CD4-positive, alpha-beta T cell treated with Interleukin-1 beta for 1 hour (primary cell): ENCODE measurements at regions not wholly inside any gene's neighbourhood (a gene's known extent, or its start where the extent isn't known, plus 50 kb on each side); places are given as distances from the start of the nearest gene placed in this dataset.

ENCODE experiments used
- DNase-seq, 2 donors: peaks; one replicate each; pipeline ENCODE4 v3.0.0-alpha.2; 2020 to 2022

DNA sequence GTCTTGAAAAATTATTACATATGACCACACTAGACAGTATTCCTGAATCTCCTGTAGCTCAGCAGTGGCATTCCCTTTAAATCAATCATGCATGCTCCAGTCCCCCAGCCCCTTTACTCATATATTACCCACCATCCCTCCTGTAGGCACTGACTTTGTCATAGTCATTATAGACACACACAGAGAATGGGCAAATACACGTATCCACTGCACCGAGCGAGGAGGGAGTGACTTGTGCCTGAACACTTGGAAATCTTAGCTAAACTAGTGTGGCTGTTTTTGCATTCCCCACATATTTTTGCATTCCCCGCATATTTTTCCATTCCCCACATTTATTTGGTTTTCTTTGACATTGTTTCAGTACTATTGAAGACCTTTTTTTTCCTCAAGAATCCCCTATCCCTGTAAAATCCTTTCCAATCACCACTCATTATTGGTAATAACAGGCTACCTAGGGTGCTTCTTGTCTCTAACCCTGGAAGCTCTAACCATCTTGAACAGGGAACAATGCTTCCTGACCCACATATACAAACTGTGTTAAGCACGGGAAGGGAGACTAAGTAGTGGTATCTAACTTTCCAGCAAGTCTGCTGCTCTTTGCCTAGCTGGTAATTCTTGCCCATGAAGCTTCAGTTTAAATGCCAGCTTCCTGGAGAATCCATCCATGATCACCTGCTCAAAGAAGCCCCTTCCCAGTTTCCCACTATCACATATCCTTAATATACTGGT lies 534.4 kb upstream of the CAMK1G start:
- no peak for DNase-seq

DNA sequence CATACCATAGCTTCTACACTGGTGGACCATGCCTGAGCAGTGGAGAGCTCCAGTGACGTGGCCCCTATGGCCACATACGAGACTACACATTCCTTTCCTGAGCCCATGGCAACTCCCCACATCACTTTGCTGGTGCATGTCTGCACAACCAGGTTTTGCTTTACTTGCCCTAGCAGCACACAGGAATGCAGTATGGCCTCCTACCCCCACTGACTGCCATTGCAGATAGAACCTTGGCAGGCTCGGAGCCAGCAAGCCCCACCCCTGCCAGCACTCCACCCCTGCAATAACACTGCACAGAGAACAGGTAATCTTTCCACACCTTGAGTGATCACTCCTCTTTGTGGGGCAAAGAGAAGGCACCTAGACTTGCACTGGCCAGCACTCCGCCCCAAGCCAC lies 531.9 kb upstream of the CAMK1G start:
- DNase-seq = no peak

DNA sequence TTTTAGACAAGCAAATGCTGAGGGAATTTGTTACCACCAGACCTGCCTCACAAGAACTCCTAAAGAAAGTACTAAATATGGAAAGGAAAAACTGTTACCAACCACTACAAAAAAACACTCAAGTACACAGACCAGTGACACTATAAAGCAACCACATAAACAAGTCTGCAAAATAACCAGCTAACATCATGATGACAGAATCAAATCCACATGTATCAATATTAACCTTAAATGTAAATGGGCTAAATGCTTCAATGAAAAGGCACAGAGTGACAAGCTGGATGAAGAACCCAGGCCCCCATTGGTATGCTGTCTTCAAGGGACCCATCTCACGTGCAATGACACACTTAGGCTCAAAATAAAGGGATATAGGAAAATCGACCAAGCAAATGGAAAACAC lies 529.9 kb upstream of the CAMK1G start:
- DNase-seq = no peak

DNA sequence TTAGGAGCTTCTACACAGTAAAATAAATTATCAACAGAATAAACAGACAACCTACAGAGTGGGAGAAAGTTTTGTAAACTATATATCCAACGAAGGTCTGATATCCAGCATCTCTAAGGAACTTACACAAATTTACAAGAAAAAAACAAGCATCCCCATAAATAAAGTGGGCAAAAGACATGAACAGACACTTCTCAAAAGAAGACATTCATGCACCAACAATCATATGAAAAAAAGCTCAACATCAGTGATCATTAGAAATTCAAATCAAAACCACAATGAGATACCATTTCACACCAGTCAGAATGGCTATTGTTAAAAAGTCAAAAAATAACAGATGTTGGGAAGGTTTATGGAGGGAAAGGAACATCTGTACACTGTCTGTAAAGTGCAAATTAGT lies 526.4 kb upstream of the CAMK1G start:
- DNase-seq = no peak

DNA sequence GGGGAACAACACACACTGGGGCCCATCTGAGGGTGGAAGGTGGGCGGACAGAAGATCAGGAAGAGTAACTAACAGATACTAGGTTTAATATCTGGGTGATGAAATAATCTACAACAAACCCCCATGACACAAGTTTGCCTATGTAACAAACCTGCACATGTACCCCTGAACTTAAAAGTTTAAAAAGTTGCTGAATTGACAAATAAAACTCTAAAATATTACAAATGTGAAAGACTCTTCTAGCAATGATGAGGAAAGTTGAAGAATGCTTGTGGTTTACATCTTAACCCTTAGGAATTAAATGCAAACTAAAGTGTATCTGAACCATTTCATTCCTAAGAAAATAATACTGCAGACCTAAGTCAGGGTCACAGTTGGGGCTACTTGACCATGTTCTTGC lies 525.6 kb upstream of the CAMK1G start:
- DNase-seq = no peak

DNA sequence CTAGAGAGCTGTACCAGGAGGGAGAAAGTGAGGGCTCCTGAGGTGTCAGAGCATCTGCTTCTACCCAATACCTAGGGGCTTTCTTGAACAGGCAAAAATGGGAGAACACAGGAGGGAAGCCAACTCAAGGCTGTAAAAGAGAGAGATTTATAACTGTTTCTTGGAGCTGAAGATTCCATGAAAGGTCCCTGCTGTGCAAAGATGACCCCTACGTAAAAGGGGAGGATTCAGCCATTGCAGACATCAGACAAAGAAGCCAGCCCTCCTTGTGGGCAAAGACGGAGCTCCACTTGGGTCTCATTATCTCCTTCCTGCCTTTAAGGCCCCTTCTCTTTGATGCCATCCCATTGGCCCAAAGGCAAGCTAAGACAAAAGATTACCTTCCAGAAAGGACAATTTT lies 524.1 kb upstream of the CAMK1G start:
- no peak for DNase-seq

DNA sequence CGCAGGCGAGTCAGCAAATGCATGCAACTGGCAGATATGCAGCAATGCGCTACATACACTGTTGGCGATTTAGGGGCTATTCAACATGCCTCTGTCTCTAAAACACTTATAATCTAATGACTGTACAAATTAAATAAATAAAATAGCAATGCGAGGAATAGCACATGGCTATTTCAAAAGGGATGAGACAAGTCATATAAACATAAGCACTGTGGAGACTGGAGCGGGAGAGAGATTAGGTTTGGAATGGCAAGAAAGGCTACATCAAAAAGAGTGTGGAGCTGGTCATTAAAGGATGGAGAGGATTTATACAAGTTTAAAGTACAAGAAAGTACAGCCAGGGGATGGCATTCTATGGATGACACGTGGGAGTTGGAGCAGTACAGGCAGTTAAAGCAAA lies 523.5 kb upstream of the CAMK1G start:
- DNase-seq = no peak

DNA sequence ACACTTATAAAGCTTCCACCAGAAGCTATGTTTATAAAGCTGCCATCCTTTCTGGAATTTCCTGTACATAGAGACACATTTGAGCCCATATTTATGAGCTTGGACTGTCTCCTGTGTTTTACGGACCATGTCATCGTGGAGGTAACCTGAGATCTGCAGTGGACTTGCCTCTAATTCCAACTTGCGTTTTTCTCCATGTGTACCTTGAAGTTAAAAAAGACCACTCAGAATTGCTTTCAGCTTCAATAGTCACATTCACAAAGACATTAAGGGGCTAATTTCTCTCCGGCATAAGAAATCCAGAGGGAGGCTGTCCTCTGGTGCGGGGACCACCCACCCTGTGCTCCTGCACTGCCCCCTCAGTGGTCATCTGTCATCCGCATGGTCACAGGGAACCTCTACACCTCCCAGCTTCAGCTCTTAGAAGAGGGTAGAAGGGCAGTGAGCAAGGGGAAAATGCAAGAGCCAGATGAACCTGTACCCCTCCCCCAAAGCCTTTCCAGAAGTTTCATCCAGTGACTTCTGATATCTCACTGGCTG lies 521.4 kb upstream of the CAMK1G start:
- DNase-seq = no peak

DNA sequence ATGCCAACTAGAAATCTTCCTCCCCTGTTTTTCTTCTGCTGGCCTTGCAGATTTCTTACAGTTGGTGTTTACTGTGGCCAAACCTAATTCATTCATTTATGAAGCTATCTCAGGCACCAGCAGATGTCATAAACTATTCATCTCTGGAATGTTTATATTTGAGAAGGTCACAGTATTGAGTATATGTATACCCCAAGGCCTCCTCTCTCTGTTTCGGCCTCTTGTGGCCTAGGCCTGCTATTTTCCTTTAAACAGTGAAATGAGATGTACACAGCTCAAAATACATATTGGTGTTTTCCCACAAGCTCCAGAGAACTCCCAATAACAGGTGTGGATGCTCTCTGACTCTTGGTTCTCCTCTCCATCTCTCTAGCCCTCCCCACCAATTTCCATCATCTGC lies 520.7 kb upstream of the CAMK1G start:
- no peak for DNase-seq

DNA sequence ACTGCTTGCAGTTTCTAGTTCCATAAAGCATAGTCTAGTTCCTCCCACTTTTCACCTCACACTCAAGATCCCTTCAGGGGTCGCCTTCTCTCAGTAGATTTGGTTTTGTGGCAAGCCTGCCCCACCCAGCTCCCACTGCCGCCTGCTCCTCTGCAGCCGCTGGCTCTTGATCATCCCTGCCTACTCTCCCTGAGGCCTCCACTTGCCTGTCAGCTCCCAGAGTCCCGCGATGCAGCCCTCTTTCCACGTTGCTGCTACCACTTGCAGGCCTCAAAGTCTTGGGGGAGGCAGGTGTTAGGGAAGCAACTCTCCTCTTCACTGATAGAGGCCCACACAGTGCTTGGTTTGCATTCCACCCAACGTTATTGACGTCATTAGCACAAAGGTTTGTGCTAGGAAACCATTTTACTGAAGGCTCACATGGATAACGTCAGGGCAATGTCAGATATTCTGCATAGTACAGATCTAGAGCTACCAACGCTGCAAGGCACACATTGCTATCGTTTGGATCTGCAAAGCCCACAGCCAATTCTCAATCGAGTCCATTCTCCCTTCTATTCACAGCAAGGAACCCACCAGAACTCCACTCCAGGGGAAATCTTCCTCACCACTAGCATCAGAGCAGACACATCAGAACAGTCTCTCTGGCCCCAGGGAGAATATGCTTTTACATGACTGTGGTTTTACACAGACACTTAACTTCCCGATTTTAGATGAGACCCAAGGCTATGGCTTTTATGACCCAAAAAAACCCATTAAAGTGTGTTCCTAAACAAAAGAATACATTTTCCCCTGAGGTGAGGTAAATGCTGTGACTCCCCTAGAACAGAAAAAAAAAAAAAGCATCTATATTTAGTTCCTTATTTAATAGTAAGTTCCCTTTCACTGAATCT lies 519.5 kb upstream of the CAMK1G start:
- DNase-seq = no peak

DNA sequence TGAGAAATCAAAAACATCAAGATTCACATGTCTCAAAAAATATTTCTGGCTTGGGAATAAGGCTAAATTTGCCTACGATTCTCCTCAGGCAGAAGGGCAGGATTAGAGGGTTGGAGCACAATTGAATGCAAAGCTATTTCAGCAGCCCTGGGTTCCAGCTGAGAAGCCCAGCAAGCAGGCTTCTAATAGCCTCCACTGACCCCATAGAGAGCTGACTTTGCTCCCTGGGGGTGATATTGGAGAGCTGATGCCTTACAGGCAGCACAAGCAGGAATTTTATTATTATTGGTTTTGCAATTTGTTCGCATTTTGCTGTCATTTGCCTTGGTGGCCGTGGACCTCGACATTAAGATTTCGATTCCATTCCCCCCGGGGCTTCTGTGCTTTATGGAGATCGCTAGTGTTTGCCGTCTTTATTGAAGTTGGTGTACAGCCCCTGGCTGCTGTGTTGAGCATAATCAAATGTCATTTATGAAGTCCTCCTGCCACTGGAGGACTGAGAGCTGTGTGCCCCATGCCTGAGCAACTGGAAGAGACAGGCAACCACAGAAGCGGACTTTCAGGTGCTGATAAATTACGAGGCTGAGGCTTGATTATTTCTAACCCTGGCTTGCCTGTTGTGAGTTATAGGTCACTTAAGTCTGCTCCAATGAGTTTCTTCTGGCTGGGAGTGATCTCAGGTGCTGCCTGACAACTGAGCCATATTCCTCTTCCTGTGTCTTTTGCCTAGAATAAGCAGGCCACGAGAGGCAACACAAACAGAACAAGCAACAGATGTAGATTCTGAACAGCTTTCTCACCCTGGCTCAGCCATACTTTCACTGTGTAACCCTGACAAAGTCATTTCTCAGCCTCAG lies 518.4 kb upstream of the CAMK1G start:
- no peak for DNase-seq

DNA sequence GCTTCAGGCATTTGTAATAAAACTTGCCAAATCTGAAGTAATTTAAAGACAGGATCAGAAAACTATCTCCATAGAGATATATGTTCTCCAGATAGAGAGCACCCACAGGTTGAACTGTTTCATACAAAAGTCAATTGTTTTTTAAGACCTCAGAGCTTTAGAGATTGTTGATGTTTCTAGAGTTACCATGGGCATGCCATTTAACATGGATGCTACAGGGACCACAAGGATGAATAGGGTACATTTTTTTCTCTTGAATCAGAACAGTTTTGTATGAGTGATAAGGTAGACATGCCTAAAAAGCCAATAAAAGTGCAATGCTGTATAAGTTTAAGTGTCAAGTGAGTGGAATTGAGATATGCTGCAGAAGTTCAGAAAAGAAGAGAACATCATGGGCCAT lies 511.0 kb upstream of the CAMK1G start:
- no peak for DNase-seq

DNA sequence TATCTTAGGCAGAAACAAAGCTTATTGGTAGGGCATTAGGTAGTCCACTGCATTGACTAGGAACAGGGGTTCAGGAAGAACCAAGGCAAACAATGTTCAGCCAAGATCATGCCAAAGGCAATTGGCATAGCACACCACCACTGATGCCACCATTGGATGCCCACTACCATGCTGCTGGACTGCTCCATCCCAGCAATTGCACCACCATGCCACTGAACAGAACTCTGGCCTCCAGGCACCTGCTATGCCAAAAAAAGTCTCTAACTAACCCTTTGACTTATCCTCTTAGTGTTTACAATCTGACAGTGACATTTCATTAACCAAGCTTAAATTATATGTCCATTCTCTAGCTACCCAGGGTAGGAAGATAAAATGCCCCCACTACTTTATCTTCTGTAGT lies 509.6 kb upstream of the CAMK1G start:
- no peak for DNase-seq

DNA sequence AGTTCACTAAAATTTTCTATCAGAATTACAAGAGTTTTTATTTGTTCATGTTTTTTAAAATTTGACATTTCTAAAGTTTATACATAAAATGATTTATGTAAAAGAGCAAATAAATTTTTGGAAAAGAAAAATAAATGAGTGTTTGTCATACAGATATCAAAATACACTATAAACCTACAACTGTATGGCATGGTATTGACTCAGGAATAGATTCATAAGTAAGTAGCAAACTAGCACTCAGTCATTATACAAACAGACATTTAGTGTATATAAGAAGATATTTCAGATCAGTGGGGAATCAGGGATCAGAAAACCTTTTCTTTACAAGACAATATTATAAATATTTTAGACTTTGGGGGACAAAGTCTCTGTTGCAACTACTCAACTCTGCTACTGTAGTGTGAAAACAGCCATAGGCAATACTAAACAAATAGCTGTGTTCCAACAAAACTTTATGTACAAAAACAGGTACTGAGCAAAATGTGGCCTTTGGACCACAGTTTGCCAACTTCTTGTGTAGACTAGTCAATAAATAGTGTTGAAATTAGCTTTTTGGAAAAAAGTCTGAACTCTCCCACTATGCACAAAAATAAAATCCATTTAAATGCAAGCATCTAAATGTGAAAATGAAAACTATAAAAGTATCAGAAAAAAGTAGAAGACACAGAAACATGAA lies 508.8 kb upstream of the CAMK1G start:
- DNase-seq = no peak

DNA sequence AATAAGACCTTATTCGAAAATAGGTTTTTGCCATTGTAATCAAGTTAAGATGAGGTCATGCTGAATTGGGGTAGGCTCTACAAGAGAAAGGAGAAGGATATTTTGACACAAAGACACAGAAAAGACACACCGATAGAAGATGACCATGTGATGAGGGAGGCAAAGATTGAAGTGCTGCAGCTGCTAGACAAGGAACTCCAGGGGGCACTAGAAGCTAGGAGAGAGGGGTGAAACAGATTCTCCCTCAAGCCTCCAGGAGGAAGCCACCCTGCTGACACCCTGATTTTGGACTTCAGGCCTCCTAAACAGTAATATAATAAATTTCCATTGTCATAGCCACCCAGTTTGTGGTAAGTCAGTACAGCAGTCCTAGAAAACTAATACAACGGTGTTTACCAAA lies 506.8 kb upstream of the CAMK1G start:
- no peak for DNase-seq

DNA sequence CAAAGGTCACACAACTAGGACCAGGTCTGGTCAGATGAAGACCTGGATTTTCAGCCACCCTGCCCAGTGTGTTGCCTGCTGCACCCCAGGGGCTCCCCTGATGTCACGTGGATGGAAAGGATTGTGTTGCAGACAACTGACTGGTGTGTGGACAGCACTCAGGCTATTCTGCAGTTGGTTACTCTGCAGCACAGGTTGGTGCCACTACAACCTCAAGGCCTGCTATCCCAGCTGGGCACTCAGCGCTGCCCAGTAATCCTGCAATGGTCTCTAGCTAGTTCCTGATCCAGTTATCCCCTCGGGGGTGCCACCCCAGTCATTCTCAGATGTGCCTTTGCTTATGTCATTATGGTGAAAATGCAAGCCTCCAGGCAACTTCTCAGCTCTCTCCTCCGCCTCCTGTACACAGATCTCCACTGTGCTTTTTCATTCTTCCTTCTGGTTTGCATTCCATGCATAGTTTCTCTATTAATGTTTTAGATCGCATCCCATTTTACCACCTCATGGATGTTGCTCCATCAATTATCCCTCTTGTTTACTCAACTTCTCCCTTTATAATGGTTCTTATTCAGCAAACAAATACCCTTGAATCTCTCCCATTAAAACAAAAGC lies 503.2 kb upstream of the CAMK1G start:
- DNase-seq = no peak

DNA sequence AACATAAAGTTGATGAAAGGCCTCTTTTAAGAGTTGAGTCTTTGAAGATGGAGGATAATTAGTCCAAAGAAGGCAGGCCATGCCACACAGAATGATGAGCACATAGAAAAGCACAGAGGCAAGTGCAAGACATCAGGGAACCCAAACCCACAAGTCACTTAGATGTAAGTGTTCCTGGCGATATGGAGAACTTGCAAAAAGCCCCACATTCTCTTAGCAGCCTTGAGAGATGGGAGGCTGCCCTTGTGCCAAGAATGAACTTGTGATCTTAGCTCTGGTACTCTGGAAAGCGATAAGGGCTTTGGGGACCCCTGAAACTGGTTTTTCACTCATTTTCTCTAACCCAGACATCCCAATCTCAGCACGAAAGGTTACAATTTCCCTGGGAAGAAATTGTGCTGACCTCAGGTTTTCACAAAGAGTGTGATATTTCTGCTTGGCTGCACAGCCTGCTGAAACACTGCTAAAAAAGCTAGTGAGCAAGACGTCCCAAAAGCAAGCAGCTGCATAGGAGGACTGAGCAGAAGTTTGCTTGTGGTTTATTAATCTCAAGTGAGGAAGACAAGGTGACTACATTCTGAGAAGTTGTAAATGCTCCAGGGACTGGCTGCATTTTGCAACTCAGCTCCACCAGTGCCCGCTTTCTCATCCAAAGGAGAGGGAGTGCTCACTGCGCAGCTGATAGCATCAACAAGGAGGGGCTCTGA lies 496.9 kb upstream of the CAMK1G start:
- DNase-seq = no peak

DNA sequence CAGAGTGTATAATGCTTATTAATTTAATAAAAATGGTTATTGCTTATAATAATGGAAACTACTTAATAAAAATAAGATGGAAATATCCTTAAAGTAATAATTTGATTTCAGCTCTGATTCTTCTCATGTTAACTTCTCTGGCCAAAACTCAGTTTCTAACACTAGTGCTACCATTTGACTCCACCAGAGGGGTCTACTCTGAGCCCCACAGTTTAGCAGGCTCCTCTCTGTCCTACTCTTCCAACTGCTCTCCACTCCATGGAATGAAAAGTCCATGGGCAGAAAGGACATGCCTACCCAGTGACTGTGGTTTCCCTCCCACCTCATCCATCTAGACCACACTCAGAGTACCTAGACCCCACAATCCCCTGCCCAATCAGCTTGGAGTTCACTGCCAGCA lies 489.1 kb upstream of the CAMK1G start:
- DNase-seq = no peak

DNA sequence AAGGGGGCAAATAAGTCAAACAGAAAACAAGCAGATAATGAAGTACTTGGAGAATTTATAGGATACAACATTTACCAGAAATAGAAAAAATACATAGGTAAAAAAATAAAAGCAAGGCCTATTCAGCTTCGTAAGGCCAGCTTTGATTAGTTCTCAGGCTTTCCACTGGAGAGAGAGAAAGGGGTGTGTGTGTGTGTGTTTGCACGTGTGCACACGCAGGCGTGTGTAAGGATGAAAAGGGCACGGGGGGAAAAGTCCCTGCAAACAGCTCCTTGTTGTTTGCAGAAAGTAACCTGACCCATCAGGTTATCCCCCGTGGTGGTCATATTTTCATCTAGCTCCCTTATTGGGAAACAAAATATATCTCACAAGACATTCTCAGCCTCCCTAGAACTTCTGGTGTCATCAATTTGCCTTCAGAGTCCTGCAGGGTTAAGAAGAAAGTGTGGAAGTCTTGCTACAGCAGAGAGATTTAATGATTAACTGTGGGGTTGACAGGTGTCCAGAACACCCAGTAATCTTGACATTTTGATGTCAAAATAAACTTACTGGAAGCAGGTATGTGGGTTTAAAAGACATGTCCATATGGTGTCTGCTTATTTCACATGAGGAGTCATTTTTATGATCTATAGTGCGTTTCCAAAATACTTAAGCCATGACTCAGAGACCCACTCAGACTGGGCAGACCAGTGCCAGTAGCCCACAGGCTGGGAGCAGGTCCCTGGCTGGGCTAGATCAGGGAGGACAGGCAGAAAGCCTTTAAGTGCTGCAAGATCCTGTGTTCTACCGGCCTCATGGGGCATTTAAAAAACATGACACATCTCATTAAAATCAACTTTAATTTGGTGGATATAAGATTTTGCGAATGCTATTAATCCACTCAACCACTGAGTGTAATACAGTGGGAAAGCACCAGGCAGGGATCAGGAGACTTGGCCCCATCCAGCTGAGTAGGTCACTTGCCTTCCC lies 487.6 kb upstream of the CAMK1G start:
- no peak for DNase-seq

DNA sequence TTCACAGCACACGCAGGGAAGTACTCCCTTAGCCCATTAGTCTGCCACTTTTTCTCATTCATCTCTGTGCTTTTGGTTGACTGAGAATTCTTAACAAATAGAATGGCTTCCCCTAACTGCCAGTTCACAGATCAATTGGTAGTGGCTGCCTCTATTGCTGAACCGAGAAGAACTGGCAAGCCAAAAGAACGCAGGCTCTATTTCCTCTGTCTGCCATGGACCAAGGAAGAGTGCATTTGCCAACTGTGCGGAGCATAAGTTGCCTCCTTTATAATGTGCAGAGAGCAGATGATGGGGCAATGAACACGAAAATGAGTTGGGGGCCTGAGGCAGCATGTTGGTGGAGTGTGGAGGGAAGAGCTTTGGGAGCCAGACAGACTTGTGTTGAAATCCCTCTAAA lies 483.1 kb upstream of the CAMK1G start:
- no peak for DNase-seq
